ENCODE measurements at regions not wholly inside any gene's neighbourhood (a gene's known extent, or its start where the extent isn't known, plus 50 kb on each side); places are given as distances from the start of the nearest gene placed in this dataset.

DNA sequence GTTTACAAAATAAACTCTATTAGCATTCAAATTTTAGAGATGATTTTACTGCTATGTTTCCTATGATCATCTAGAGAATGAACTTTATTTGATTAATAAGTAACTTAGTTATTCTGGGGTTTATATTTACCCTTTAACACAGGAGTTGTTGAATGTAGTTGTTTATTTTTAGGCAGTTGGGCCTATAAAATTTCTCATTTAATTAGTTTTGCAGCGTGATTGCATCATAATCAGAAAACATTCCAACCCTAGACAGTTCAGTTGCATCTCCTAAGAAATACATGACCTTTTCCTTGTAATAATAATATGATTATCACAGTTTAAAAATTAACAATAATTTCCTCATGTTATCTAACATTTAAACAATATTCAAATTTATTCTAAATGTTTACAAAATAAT lies 224.7 kb upstream of the CDH7 start:
- TF ChIP-seq CTCF (IDR thresholded peaks at IDR 0.05) (no peak), POLR2A (IDR thresholded peaks at IDR 0.05) (no peak)
